ENCODE measurements at regions not wholly inside any gene's neighbourhood (a gene's known extent, or its start where the extent isn't known, plus 50 kb on each side); places are given as distances from the start of the nearest gene placed in this dataset.

DNA sequence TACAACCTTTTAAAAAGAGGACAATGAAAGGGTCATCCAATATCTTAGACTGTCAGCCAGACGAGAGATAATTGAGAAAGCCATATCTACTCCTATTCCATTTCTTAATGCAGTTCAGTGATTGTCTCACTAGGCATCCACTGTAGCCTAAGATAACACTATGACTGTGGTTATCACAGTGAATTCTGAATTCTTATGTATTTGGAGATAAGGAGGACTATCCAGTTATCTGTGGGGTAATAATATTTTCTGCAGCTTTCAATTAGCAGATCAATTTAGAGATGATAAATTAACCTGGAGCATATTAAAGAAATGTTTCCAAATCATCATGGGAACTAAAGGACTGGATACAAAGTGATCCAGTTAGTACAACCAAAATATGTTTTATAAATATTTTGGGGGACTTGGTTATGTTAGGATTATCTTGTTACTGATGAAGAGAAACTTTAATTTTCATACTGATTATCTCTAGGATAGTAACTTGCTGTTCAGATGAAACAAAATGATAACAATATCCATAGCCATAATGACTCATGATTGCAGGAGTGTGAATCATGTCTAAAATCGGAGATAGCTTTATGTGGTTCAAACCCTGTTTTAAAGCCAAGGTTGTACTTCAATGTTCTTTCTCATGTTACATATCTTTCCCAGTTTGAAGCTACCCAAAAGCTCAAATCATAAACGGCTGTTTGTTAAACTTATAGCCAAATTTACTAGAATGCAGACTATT, 1152.0 kb downstream of the HACE1 start:
- no peak for DNase-seq
- H3K4me1 ChIP-seq (replicated peaks in 1 of 2), result no peaks in the 10 kb centered on the region
- intact Hi-C loops (cut with DNase I), result no loop called here
- H3K4me3 ChIP-seq, result no peak overlapping the region
- no peak for TF ChIP-seq POLR2A (IDR thresholded peaks at IDR 0.05)
- no peak for TF ChIP-seq CTCF (IDR thresholded peaks at IDR 0.05)
- 37 to 51% (median 43%) methylated on average over 3 of the region's 3 CpGs for WGBS, 4 donors
- no peaks in the 10 kb centered on the region for H3K27me3 ChIP-seq
- H3K9me3 ChIP-seq (replicated peaks in 1 of 3), result no peaks in the 10 kb centered on the region
- H3K36me3 ChIP-seq (replicated peaks in 1 of 2), result no peaks in the 10 kb centered on the region
- H3K27ac ChIP-seq, result no peak overlapping the region

DNA sequence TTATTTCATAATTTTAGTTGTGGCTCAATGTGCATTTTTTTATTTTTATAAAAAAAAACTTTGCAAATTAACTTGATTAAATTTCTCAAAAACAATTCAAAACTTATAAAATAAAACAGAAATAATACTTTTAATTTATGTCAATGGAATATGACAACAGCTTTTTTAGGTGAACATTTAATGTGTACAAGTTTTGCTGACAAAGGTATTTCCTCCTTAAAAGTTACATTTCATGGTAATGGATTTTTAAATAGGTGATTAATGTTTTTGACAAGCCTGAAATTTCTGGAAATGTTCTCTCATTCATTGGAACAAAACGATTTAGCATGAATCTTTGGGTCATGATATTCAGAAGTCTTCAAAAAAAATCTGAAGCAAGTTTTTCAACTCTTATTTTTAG, 1160.0 kb downstream of the HACE1 start:
- no peak for DNase-seq
- H3K4me3 ChIP-seq, result no peak overlapping the region
- intact Hi-C loops (cut with DNase I), result no loop called here
- no peaks in the 10 kb centered on the region for H3K9me3 ChIP-seq (replicated peaks in 1 of 3)
- no peaks in the 10 kb centered on the region for H3K27me3 ChIP-seq
- H3K27ac ChIP-seq, result no peak overlapping the region
- H3K4me1 ChIP-seq (replicated peaks in 1 of 2), result no peaks in the 10 kb centered on the region
- WGBS, 4 donors, result 13 to 24% (median 22%) methylated on average over 1 of the region's 1 CpG
- no peaks in the 10 kb centered on the region for H3K36me3 ChIP-seq (replicated peaks in 1 of 2)
- TF ChIP-seq POLR2A (IDR thresholded peaks at IDR 0.05), result no peak
- TF ChIP-seq CTCF (IDR thresholded peaks at IDR 0.05), result no peak

- TF ChIP-seq CTCF (IDR thresholded peaks at IDR 0.05) (no peak), POLR2A (IDR thresholded peaks at IDR 0.05) (no peak)
- H3K4me3 ChIP-seq, result no peak overlapping the region
- H3K9me3 ChIP-seq (replicated peaks in 1 of 3), result no peaks in the 10 kb centered on the region
- H3K27ac ChIP-seq, result no peak overlapping the region
- 50 to 66% (median 53%) methylated on average over 2 of the region's 2 CpGs for whole genome bisulfite sequencing, 4 donors
- intact Hi-C loops (cut with DNase I), result no loop called here
- peaks cover 4% of the 10 kb centered on the region for H3K27me3 ChIP-seq
- H3K36me3 ChIP-seq (replicated peaks in 1 of 2), result no peaks in the 10 kb centered on the region
- DNase-seq, result no peak
- no peaks in the 10 kb centered on the region for H3K4me1 ChIP-seq (replicated peaks in 1 of 2)
Measured at GRCh38 chr6:103687430-103687829, 1172.3 kb downstream of the HACE1 start.

GRCh38 chr6:103680116-103680515, 1179.6 kb downstream of the HACE1 start:
- H3K4me1 ChIP-seq (replicated peaks in 1 of 2), result no peaks in the 10 kb centered on the region
- no peak for DNase-seq
- intact Hi-C loops (cut with DNase I), result no loop called here
- H3K27ac ChIP-seq, result no peak overlapping the region
- no peaks in the 10 kb centered on the region for H3K9me3 ChIP-seq (replicated peaks in 1 of 3)
- no peak overlapping the region for H3K4me3 ChIP-seq
- H3K36me3 ChIP-seq (replicated peaks in 1 of 2), result no peaks in the 10 kb centered on the region
- WGBS, 4 donors, result 62 to 93% (median 85%) methylated on average over 1 of the region's 1 CpG
- TF ChIP-seq POLR2A (IDR thresholded peaks at IDR 0.05), result no peak
- no peak for TF ChIP-seq CTCF (IDR thresholded peaks at IDR 0.05)
- H3K27me3 ChIP-seq, result no peaks in the 10 kb centered on the region
